ENCODE measurements at regions not wholly inside any gene's neighbourhood (a gene's known extent, or its start where the extent isn't known, plus 50 kb on each side); places are given as distances from the start of the nearest gene placed in this dataset.

GRCh38 chr6:23661549-23661948 lies 464.5 kb upstream of the NRSN1 start:
- TF ChIP-seq CTCF (IDR thresholded peaks at IDR 0.05; ENCODE audit: poor library complexity, severe bottlenecking) (no peak), REST (IDR thresholded peaks at IDR 0.05; ENCODE audit: borderline replicate concordance) (no peak), SMC3 (conservative IDR thresholded peaks at IDR 0.05; ENCODE audit: poor library complexity) (no peak), TAF1 (IDR thresholded peaks at IDR 0.05; ENCODE audit: low read depth) (no peak)

Data from neural cell (in vitro differentiated cells).